GM23338 (cell line): ENCODE measurements at regions not wholly inside any gene's neighbourhood (a gene's known extent, or its start where the extent isn't known, plus 50 kb on each side); places are given as distances from the start of the nearest gene placed in this dataset.

Source experiments
- ATAC-seq: fragments of 200-7000 bp; cut with Tn5 transposase; 3 replicates; pipeline ENCODE4 v1.9.1; 2020
- DNase-seq: peaks from one replicate; pipeline ENCODE4 v3.0.0-alpha.2; 2015; ENCODE audit warnings: low spot score
- H2AFZ ChIP-seq: fragments of 200-600 bp; sonication (generic); 2 replicates; pipeline ENCODE4 v1.8.0; 2016; ENCODE audit warnings: antibody characterized with exemption, mild to moderate bottlenecking, moderate library complexity
- H3F3A ChIP-seq: fragments of 200-600 bp; sonication (generic); replicated peaks from 2 replicates; pipeline ENCODE4 v1.8.0; 2017; ENCODE audit warnings: antibody characterized with exemption, mixed run types, low read depth
- H3K27ac ChIP-seq: fragments of 200-600 bp; sonication (generic); 2 replicates; pipeline ENCODE4 v1.6.1; 2016; ENCODE audit warnings: low read depth
- H3K27me3 ChIP-seq: fragments of 200-600 bp; sonication (generic); 2 replicates; pipeline ENCODE4 v1.8.0; 2016; ENCODE audit warnings: mild to moderate bottlenecking, mixed run types, moderate library complexity; ENCODE audit not compliant: insufficient read depth
- H3K36me3 ChIP-seq: fragments of 200-600 bp; sonication (generic); 2 replicates; pipeline ENCODE4 v1.8.0; 2016; ENCODE audit warnings: mild to moderate bottlenecking; ENCODE audit not compliant: insufficient read depth
- H3K4me1 ChIP-seq: fragments of 200-600 bp; sonication (generic); 2 replicates; pipeline ENCODE4 v1.8.0; 2016; ENCODE audit warnings: mild to moderate bottlenecking, moderate library complexity; ENCODE audit not compliant: insufficient read depth
- H3K4me2 ChIP-seq: fragments of 200-600 bp; sonication (generic); 2 replicates; pipeline ENCODE4 v1.7.1; 2017; ENCODE audit warnings: mixed run types
- H3K4me3 ChIP-seq: fragments of 200-600 bp; sonication (generic); 2 replicates; pipeline ENCODE4 v1.6.1; 2016; ENCODE audit warnings: mixed run types
- H3K79me2 ChIP-seq: fragments of 200-600 bp; sonication (generic); replicated peaks from 2 replicates; pipeline ENCODE4 v1.8.0; 2017; ENCODE audit warnings: mild to moderate bottlenecking; ENCODE audit not compliant: insufficient read depth
- H3K9me2 ChIP-seq: fragments of 200-600 bp; sonication (generic); 2 replicates; pipeline ENCODE4 v1.8.0; 2017; ENCODE audit not compliant: insufficient read depth
- H4K20me1 ChIP-seq: fragments of 200-600 bp; sonication (generic); replicated peaks from 2 replicates; pipeline ENCODE4 v1.8.0; 2017; ENCODE audit warnings: mild to moderate bottlenecking; ENCODE audit not compliant: insufficient read depth
- H3K27ac Mint-ChIP-seq: 2 replicates; pipeline ENCODE4 v1.8.0; 2020; ENCODE audit warnings: inconsistent platforms, mild to moderate bottlenecking, moderate library complexity, mixed read lengths
- H3K27me3 Mint-ChIP-seq: 3 replicates; pipeline ENCODE4 v1.8.0; 2022; ENCODE audit warnings: low read depth, mild to moderate bottlenecking, moderate library complexity, mixed read lengths, inconsistent platforms; ENCODE audit not compliant: insufficient read depth, poor library complexity
- H3K36me3 Mint-ChIP-seq: 3 replicates; pipeline ENCODE4 v1.8.0; 2021; ENCODE audit warnings: low read depth, mild to moderate bottlenecking, inconsistent platforms, moderate library complexity, mixed read lengths
- H3K4me1 Mint-ChIP-seq: 3 replicates; pipeline ENCODE4 v1.8.0; 2020; ENCODE audit warnings: mild to moderate bottlenecking, inconsistent platforms, mixed read lengths
- H3K4me3 Mint-ChIP-seq: 3 replicates; pipeline ENCODE4 v1.8.0; 2021; ENCODE audit warnings: moderate library complexity, mild to moderate bottlenecking, inconsistent platforms, mixed read lengths
- H3K9me3 Mint-ChIP-seq: 3 replicates; pipeline ENCODE4 v1.8.0; 2020; ENCODE audit warnings: moderate library complexity, mild to moderate bottlenecking, inconsistent platforms, mixed read lengths
- CTCF ChIP-seq, 2 experiments: fragments of 200-600 bp in 1 of 2; sonication (generic) in 1 of 2; conservative IDR thresholded peaks; 2 replicates each; pipeline versions ENCODE4 v1.5.1 to v1.6.1; 2016 to 2017; ENCODE audit warnings: antibody characterized with exemption in 2 of 2, low read depth in 2 of 2, mild to moderate bottlenecking in 2 of 2, moderate library complexity in 1 of 2
- EZH2 ChIP-seq: fragments of 200-600 bp; sonication (generic); IDR thresholded peaks from one replicate; pipeline ENCODE4 v1.8.0; 2017; ENCODE audit warnings: antibody characterized with exemption, mild to moderate bottlenecking, low read depth; ENCODE audit not compliant: unreplicated experiment
- EZH2phosphoT487 ChIP-seq: fragments of 200-600 bp; sonication (generic); IDR thresholded peaks from one replicate; pipeline ENCODE4 v1.8.1; 2018; ENCODE audit warnings: antibody characterized with exemption; ENCODE audit not compliant: unreplicated experiment
- JUNB ChIP-seq: IDR thresholded peaks from one replicate; pipeline ENCODE4 v1.6.1; 2016; ENCODE audit warnings: antibody characterized with exemption; ENCODE audit not compliant: unreplicated experiment
- POLR2AphosphoS5 ChIP-seq: IDR thresholded peaks from 2 replicates; pipeline ENCODE4 v1.6.1; 2016; ENCODE audit warnings: antibody characterized with exemption, low read depth
- REST ChIP-seq: IDR thresholded peaks from one replicate; pipeline ENCODE4 v1.6.1; 2018; ENCODE audit warnings: antibody characterized with exemption; ENCODE audit not compliant: unreplicated experiment
- STAT1 ChIP-seq: IDR thresholded peaks from one replicate; pipeline ENCODE4 v1.6.1; 2016; ENCODE audit warnings: antibody characterized with exemption; ENCODE audit not compliant: unreplicated experiment
- ZNF114 ChIP-seq: fragments of 250-450 bp; sonication (Bioruptor Pico); IDR thresholded peaks from 2 replicates; pipeline ENCODE4 v1.5.0; 2020; ENCODE audit warnings: mild to moderate bottlenecking, moderate library complexity
- ZNF331 ChIP-seq: fragments of 250-450 bp; sonication (Bioruptor Pico); IDR thresholded peaks from 2 replicates; pipeline ENCODE4 v1.5.0; 2020; ENCODE audit warnings: low read depth, mild to moderate bottlenecking, moderate library complexity
- ZNF462 ChIP-seq: fragments of 250-450 bp; sonication (Bioruptor Pico); IDR thresholded peaks from 2 replicates; pipeline ENCODE4 v1.5.0; 2020; ENCODE audit warnings: mild to moderate bottlenecking, moderate library complexity

- TF ChIP-seq ZNF462 (CRISPR knock-in tag) (no peak), REST (no peak), JUNB (no peak)
Observed at GRCh38 chr7:22640269-22640668, 86.7 kb upstream of the IL6 start (continued).

- no peaks in the 10 kb centered on the region for H3F3A ChIP-seq
- H3K4me1 Mint-ChIP-seq = no peaks in the 10 kb centered on the region
- no peak overlapping the region for H3K4me2 ChIP-seq
- no peak for TF ChIP-seq REST
- TF ChIP-seq EZH2phosphoT487 = no peak
- no peak for TF ChIP-seq STAT1
- no peak for TF ChIP-seq ZNF331 (CRISPR knock-in tag)
- no peak for TF ChIP-seq JUNB
- TF ChIP-seq POLR2AphosphoS5 = no peak
- TF ChIP-seq CTCF (conservative IDR thresholded peaks at IDR 0.05; ENCODE audit: low read depth in 2 of 2) = no peak
- no peak for TF ChIP-seq ZNF114
- TF ChIP-seq EZH2 = no peak
Observed at GRCh38 chr7:22639396-22639795, 87.6 kb upstream of the IL6 start.

More at GRCh38 chr7:22639396-22639795, 87.6 kb upstream of the IL6 start:
- Histone ChIP-seq H4K20me1 (no peaks in the 10 kb centered on the region), H3K36me3 (peaks cover 4% of the 10 kb centered on the region; the same call in 1 of the 2 replicates), H3K27me3 (no peaks in the 10 kb centered on the region), H3K4me1 (no peaks in the 10 kb centered on the region), H3K27ac (no peak overlapping the region), H3K79me2 (no peaks in the 10 kb centered on the region), H2AFZ (no peak overlapping the region), H3K9me2 (no peaks in the 10 kb centered on the region), H3K4me3 (no peak overlapping the region)
- Mint-ChIP-seq H3K36me3 (peaks cover 19% of the 10 kb centered on the region; the same call in 1 of the 3 replicates), H3K9me3 (peaks cover 29% of the 10 kb centered on the region), H3K27ac (no peak overlapping the region), H3K4me3 (no peak overlapping the region), H3K27me3 (no peaks in the 10 kb centered on the region)
- DNase-seq = no peak
- no peak for ATAC-seq
